NCI-H748 (cell line): ENCODE measurements at regions not wholly inside any gene's neighbourhood (a gene's known extent, or its start where the extent isn't known, plus 50 kb on each side); places are given as distances from the start of the nearest gene placed in this dataset.
A peak's percentile ranks its signal among the peaks of the same experiment; 100 is the strongest.
"Not testable (repeated sequence)": the region's sequence is repeated elsewhere in the genome, so short reads cannot be mapped to it uniquely, and the experiment has no call there.

Source experiments
- DNase-seq: peaks from one replicate; lab custom pipeline; 2025; ENCODE audit not compliant: unreplicated experiment; lab: John Stamatoyannopoulos, UW

DNA sequence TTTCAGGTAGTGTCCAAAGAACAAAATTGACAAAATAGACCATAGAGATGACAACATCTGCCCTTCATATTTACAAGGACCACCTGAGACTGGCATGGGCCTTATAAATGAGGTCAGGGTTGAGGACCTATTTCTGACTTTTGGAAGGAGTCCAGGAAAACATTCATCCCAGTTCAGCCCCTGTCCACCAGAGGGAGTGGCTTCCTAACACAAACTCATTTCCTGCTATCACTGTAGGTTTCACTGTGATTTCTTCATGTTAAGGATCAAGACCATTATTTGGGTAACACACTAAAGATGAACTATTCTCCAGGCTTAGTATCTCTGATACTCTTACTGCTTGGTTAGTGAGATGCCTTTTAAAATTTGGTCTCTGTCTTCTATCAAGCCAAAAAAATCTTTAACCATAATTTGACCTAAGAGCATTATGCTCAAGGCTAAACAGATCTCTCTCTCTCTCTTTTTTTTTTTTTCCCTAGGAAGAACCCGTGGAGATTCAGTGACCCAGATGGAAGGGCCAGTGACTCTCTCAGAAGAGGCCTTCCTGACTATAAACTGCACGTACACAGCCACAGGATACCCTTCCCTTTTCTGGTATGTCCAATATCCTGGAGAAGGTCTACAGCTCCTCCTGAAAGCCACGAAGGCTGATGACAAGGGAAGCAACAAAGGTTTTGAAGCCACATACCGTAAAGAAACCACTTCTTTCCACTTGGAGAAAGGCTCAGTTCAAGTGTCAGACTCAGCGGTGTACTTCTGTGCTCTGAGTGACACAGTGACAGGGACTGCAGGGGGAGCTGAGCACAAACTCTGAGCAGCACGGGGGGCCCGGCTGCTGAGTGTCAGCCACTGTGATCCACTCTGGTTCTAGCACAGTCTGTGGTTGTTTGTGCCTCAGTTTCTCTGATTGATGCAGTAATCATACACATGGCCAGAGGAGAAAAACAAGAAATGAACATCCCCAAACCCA lies 267.6 kb upstream of the OR4E1 start:
- DNase-seq: peak; percentile 6

DNA sequence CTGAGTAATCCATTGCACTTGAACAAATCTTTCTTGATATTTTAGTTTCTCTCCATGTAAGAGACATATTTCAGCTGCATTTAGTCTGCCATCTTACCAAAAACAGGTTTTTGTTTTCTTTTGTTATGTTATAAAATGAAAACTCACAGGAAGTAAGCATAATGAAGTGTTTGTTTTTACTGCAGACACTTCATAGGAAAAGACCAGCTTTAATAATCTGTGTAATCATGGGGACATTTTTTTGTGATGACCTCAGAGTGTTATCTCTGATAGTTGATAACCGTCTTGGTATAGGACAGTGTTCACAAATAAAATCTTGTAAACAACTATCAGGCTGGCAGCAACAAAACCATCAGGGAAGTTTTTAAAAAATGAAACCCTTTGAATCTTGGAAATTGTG lies 266.2 kb upstream of the OR4E1 start:
- no peak for DNase-seq

DNA sequence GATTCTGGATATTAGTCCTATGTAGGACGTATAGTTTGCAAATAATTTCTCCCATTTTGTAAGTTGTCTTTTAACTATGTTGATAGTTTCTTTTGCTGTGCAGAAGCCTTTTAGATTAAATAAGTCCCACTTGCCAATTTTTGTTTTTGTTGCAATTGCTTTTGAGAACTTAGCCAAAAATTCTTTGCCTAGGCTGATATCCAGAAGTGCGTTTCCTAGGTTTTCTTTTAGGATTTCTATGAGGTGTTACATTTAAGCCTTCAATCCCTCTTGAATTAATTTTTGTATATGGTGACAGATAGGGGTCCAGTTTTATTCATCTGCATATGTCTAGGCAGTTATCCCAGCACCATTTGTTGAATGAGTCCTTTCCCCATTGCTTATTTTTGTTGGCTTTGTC lies 264.4 kb upstream of the OR4E1 start:
- no peak for DNase-seq

DNA sequence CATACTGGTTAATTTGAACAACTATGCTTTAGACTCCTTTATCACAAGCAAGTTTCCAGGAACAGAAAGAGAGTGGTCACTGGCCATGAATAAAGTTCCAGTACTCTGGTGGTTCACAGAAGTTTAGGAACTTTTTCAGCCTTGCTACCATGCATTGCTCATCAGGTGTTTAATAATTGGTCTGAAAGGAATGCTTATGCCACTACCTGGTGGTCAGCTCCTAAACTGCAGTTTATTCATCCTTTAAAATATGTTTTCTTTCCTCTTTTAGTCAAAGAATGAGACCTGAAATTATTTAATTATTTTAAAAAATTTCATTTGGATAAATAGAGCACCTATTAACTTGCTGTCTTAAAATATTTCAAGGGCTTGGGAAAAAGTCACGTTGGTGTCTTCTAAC lies 260.1 kb upstream of the OR4E1 start:
- no peak for DNase-seq

DNA sequence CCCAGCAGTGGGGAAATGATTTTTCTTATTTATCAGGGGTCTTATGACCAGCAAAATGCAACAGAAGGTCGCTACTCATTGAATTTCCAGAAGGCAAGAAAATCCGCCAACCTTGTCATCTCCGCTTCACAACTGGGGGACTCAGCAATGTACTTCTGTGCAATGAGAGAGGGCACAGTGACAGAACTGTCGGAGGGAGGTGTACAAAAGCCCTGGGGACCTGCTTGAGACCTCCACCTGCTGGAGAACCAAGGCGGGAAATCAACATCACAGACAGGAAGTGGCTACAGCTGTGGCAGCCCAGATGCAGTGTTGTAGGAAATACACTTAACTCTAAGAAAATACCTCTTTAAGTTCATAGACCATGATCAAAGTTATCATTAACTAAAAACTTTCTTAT lies 250.9 kb upstream of the OR4E1 start:
- DNase-seq: no peak

DNA sequence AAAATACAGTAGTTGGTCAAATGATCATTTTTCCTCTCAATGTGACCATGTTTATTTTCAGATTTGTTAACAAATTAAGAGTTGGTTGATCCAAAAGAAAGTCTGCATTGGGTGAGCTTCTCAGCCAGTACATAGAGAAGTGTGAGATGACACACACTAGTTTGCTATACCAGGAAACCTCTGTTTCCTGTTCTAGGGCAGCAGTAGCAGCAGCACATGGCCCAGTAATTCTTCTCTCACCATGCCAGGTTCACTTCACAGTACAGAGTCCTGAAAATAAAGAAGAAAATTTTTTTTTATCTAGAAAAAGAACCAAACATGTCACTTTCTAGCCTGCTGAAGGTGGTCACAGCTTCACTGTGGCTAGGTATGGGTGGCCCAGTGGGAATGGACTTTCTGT lies 250.2 kb upstream of the OR4E1 start:
- no peak for DNase-seq

DNA sequence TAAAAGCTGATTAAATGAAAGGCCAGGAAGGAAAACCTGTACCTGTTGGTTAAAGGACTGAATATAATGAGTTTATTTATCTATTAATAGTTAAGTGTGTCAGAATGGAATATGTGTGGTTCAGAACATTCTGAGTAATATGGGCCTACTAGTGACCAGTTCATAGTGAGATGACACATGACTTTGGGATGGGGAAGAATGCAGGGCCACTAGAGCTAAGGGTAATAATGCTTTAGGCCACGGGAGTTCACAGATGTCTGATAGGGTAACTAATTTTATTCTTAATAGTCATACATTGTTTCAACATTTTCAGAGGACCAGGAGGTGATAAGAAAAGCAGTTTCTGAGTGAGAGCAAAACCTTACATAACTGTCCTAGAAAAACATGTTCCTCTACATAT lies 247.8 kb upstream of the OR4E1 start:
- DNase-seq: no peak

DNA sequence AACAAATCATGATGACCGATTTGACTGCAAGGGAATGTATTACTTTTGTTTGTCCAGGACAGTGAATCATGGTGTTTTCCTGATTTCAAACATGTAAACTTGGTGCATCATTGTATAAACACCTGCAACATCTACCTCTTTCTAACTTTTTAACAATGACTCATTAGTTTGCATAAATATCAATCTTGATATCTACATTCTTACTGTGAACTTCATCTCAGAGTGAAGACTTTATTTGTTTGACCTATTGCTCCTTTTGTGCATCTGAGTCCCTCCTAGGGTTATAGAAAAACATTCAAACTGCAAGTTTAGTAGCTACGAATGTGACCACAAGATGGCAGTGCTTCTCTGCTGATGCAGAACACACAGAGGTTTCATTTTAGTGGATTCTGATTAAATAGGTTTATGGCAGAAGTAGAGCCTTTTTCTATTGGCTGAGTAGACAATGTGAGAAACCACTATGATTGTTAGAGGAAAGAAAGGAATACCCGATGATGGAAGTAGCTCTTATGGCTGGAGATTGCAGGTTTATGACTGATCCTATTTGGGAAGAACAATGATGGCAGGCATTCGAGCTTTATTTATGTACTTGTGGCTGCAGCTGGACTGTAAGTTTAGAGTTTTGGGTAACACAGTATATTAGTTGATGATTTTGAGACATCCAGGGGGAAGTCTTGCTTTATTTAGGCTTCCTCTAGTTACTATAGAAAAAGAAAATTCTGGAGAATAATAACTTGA lies 244.2 kb upstream of the OR4E1 start:
- DNase-seq: peak; percentile 40

DNA sequence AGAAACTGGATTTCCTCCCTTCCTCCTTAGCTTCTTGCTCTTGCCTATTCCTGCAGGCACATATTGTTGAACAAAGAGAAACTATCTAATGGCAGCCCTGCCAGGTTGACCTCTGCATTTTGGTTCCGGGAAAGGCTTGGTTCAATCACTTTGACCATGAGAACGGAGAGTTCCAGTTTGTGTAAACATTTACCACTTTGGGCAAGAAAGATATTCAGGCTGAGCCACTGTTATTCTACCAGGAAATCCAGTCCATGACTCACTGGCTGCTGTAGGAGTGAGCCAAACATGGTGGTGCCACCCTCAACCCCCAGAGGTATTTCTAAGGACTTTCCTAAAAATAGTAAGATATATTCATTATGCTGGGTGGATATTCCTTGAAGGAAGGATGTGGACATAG lies 242.2 kb upstream of the OR4E1 start:
- no peak for DNase-seq

DNA sequence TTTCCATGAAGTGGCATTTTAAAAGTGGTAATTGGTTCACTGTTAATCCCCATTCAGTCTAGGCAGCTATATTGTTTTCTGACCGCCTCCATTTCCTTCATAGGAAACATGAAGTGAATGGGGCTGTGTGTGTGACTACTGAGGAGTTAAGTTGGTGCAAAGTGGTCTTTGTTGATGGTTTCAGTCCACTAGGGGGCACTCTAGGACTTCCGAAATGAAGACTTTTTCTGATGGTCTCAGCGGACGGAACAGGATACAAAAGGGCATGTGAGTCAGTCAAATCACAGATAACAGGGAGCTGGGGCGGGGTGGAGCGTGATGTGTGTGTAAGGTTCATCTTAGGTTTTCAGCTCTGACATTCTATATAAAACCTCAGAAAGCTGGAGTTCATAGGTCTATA lies 240.1 kb upstream of the OR4E1 start:
- DNase-seq: peak; percentile 61

DNA sequence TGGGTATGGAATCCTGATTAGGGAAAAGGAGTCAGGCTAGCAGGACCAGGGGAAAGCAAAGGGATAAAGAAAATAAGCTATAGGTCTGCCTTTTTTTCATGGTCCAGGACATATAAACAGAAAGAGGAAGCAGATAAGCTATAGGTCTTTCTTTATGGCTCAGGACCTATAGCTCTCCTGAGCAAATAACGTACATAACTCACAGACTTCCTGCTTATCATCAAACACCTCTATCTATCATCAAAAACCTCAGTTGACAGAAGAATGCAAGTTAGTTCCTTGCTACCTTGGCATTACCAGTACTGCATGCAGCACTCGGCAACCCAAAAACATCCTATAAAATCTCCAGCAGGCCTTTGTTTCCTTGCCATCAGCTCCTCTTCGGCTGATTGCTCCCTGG lies 238.7 kb upstream of the OR4E1 start:
- DNase-seq: no peak

DNA sequence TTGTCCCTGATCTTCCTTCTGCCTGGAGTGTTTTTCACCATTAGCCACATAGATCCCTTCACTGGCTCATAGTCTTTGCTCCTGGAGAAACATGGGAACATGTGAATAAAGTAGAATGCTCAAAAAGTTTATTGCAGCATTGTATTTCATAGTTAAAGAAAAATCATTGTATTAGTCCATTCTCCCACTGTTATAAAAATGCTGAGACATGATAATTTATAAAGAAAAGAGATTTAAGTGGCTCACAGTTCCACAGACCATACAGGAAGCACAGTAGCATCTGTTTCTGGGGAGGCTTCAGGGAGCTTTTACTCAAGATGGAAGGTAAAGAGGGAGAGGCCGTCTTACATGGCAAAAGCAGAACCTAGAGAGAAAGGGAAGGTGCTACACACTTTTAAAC lies 238.3 kb upstream of the OR4E1 start:
- no peak for DNase-seq

DNA sequence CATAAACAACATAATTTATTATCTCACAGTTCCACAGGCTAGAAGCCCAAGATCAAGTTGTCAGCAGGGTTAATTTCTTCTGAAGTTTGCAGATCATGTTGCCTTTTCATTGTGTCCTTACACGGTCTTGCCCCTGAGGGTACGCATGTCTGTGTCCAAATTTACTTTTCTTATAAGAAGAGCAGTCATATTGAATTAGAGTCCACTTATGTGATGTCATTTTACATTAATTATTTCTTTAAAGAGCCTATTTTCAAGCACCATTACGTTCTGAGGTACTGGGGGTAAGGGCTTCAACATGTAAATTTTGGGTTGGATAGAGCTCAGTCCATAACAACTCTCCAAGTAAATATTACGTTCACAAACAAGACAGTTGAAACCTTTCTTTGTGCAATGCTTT lies 236.6 kb upstream of the OR4E1 start:
- no peak for DNase-seq

DNA sequence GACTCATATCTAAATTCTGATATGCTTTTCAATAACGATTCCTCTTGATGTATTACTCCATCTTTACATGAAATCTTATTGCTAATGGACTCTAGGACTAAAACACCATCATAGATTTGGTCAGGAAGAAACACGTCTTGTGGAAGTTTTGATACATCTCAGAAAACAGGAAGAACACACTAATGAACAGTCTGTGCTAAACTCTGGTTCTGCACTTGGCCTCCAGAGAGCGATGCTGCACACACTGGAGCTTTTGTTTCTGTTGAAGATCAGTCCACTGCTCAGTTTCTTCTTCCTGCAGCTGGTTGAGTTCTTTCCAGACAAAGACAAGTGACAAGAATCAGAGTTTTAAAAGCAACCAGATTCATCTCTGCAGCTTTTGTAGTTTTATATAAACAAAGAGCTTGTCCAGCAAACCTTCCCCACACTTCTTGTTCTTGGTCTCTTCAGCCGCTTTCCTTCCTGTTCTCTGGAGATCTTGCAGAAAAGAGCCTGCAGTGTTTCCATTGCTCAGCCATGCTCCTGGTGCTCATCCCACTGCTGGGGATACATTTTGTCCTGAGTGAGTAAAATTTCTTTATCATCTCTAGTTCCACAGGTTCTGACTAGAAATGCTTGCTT lies 229.1 kb upstream of the OR4E1 start:
- no peak for DNase-seq

DNA sequence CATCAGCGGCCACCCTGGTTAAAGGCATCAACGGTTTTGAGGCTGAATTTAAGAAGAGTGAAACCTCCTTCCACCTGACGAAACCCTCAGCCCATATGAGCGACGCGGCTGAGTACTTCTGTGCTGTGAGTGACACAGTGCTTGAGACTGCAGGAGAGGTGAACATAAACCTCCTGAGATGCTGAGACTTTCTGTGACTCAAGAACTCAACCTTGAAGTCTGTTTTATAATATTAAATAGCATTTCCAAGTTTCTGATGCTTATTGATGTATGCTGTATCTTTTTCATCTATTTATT lies 221.2 kb upstream of the OR4E1 start:
- DNase-seq: not testable (repeated sequence)

DNA sequence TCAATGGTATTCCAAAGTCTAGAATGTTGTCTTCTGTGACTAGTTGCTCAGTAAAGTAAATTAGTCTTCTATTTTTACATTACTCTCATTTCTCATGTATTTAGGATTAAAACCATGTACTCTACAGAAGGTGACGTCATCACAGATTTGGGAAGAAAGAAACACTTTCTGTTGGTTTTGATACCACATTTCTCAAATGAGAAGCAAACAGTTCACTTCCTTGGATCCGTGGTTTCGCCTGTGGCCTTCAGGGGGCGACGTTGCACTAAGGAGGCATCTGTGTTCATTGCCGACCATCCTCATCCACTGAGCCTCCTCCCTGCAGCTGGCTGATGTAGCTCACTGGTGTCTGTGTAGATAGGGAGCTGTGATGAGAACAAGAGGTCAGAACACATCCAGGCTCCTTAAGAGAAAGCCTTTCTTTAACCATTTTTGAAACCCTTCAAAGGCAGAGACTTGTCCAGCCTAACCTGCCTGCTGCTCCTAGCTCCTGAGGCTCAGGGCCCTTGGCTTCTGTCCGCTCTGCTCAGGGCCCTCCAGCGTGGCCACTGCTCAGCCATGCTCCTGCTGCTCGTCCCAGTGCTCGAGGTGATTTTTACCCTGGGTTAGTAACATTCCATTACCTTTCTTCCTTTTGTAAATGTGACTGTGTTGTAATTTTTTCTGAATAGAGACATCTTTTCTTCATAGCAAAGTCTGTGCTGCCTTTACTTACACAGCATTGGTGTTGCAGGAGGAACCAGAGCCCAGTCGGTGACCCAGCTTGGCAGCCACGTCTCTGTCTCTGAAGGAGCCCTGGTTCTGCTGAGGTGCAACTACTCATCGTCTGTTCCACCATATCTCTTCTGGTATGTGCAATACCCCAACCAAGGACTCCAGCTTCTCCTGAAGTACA lies 220.6 kb upstream of the OR4E1 start:
- DNase-seq: no peak

DNA sequence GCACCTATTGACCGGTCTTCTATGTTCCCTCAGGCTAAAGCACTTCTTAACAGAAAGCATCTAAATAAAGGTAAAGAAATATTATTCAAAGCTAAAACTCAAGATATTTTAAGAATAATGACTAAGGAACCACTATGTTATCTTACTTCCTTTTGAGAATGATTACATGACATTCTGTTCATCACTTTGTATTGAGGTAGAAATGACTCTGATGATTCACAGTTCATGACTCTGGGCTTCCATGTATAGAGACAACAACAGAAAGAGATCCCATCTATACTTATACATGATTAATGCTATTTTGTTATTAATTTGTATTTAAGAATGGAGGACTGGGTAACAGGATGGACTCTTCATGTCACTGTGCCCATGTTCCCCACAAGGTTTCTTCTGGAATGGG lies 218.3 kb upstream of the OR4E1 start:
- no peak for DNase-seq

DNA sequence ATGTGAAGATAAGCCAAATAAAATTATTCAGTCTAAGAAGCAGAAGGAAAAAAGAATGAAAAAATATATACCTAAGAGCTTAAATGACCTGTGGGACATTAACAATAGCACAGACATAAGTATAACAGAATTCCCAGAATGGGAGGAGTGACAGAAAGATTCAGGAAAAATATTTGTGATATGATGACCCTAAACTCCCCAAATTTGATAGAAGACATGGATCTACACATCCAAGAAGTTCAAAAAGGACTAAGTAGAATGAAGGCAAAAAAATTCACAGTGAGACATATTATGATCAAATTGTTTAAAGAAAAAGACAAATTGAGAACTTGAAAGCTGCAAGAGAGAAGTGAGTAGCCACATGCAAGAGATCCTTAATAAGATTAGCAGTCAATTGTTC lies 211.4 kb upstream of the OR4E1 start:
- DNase-seq: no peak

DNA sequence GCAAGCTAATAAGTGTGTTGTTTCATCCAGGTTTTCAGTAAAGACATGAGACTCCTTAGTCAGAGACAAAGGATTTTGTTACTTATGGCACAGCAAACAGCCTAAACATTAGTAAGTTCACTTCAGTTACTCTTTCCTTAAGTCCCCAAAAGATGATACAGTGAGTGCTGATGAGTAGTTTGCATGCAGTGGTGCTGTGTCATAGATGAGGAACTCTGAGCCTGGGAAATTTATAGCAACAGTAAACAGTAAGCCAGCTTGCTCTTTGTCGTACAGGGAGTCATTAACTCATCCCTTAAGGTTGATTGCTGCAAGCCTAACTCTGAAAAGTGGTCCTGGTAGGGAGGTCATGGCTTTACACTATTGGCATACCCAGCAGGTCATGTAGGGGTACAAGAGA lies 208.6 kb upstream of the OR4E1 start:
- DNase-seq: no peak

DNA sequence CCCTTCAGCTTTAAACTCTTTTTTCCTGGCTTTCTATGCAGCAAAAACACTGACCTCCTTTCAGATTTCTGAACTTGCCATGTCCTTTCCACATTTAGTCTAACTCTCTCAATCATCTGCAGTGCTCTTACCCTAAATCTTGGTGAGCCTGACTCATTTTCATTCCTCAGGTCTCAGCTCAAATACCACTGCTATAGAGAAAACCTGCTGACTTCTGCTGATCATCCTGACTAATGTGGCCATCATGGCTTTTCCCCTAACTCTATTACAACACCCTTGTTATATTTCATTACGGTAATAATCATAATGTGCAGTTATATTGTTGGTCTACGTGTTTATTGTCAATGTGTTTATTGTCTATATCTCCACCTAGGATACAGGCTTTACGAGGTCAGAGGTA lies 207.3 kb upstream of the OR4E1 start:
- DNase-seq: no peak

DNA sequence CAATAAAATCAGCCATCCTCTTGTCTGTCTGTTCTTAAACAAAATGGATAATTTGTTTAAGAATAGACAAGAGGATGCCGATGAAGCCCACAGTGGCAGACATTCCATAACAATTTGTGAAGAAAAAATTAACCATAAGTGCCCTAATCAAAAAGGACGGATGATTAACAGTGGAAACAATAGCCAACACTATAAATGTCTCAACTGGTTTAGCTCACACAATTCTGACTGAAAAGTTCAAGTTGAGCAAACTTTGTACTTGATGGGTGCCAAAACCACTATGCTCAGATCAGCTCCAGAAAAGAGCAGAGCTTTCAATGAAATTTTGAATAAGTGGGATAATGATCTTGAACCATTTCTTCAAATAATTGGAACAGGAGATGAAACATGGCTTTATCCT lies 202.2 kb upstream of the OR4E1 start:
- no peak for DNase-seq
